Nephron (organoid): ENCODE measurements at regions not wholly inside any gene's neighbourhood (a gene's known extent, or its start where the extent isn't known, plus 50 kb on each side); places are given as distances from the start of the nearest gene placed in this dataset.

Experiments used
- H3K27ac Mint-ChIP-seq, 3 experiments: 2 replicates each; pipeline ENCODE4 v1.8.0; 2020; ENCODE audit warnings: mixed read lengths in 3 of 3, mild to moderate bottlenecking in 2 of 3, moderate library complexity in 1 of 3
- H3K27me3 Mint-ChIP-seq: 2 replicates; pipeline ENCODE4 v1.8.0; 2021; ENCODE audit warnings: low read depth, mild to moderate bottlenecking, moderate library complexity, mixed read lengths
- H3K36me3 Mint-ChIP-seq: 2 replicates; pipeline ENCODE4 v1.8.0; 2020; ENCODE audit warnings: low read depth, mixed read lengths
- H3K4me1 Mint-ChIP-seq: 2 replicates; pipeline ENCODE4 v1.8.0; 2020; ENCODE audit warnings: mixed read lengths
- H3K4me3 Mint-ChIP-seq, 3 experiments: 2 replicates each; pipeline ENCODE4 v1.8.0; 2020; ENCODE audit warnings: mild to moderate bottlenecking in 3 of 3, mixed read lengths in 3 of 3, moderate library complexity in 2 of 3
- H3K9me3 Mint-ChIP-seq: 2 replicates; pipeline ENCODE4 v1.8.0; 2020; ENCODE audit warnings: mixed read lengths
- CTCF ChIP-seq, 3 experiments: fragments of 200-600 bp; sonication (generic); IDR thresholded peaks; one replicate each; pipeline ENCODE4 v1.5.0; 2021; ENCODE audit warnings: antibody characterized with exemption in 3 of 3; ENCODE audit not compliant: unreplicated experiment in 3 of 3

- Mint-ChIP-seq H3K27me3 (peaks cover 28% of the 10 kb centered on the region), H3K27ac (no peak overlapping the region), H3K4me3 (no peak overlapping the region), H3K9me3 (peaks cover 4% of the 10 kb centered on the region), H3K36me3 (no peaks in the 10 kb centered on the region), H3K4me1 (no peaks in the 10 kb centered on the region)
- no peak for TF ChIP-seq CTCF (IDR thresholded peaks at IDR 0.05; ENCODE audit: unreplicated experiment in 3 of 3)
These were observed 56.6 kb upstream of the CCL2 start for GRCh38 chr17:34198519-34198918.

- TF ChIP-seq CTCF (IDR thresholded peaks at IDR 0.05; ENCODE audit: unreplicated experiment in 3 of 3) = no peak
- H3K27ac Mint-ChIP-seq = no peak overlapping the region
- no peak overlapping the region for H3K4me3 Mint-ChIP-seq
- H3K27me3 Mint-ChIP-seq = peaks cover 28% of the 10 kb centered on the region
- peaks cover 4% of the 10 kb centered on the region for H3K9me3 Mint-ChIP-seq
- H3K4me1 Mint-ChIP-seq = no peaks in the 10 kb centered on the region
- H3K36me3 Mint-ChIP-seq = no peaks in the 10 kb centered on the region
These were observed 55.6 kb upstream of the CCL2 start for GRCh38 chr17:34199454-34199853.

GRCh38 chr17:34199932-34200534, 55.1 kb upstream of the CCL2 start:
- Mint-ChIP-seq H3K9me3 (peaks cover 6% of the 10 kb centered on the region), H3K27me3 (peaks cover 28% of the 10 kb centered on the region), H3K36me3 (no peaks in the 10 kb centered on the region), H3K4me3 (no peak overlapping the region), H3K4me1 (no peaks in the 10 kb centered on the region), H3K27ac (no peak overlapping the region)
- TF ChIP-seq CTCF (IDR thresholded peaks at IDR 0.05; ENCODE audit: unreplicated experiment in 3 of 3) = peak; percentile 100

GRCh38 chr17:34201225-34201624, 53.9 kb upstream of the CCL2 start:
- Mint-ChIP-seq H3K27me3 (peaks cover 28% of the 10 kb centered on the region), H3K4me3 (no peak overlapping the region), H3K27ac (no peak overlapping the region), H3K9me3 (peaks cover 6% of the 10 kb centered on the region), H3K36me3 (no peaks in the 10 kb centered on the region), H3K4me1 (no peaks in the 10 kb centered on the region)
- no peak for TF ChIP-seq CTCF (IDR thresholded peaks at IDR 0.05; ENCODE audit: unreplicated experiment in 3 of 3)

GRCh38 chr17:34201767-34202166, 53.3 kb upstream of the CCL2 start:
- H3K9me3 Mint-ChIP-seq = peaks cover 6% of the 10 kb centered on the region
- TF ChIP-seq CTCF (IDR thresholded peaks at IDR 0.05; ENCODE audit: unreplicated experiment in 3 of 3) = no peak

GRCh38 chr17:34203018-34203638, 52.0 kb upstream of the CCL2 start:
- no peak overlapping the region for H3K4me3 Mint-ChIP-seq
- no peak overlapping the region for H3K27ac Mint-ChIP-seq

More at GRCh38 chr17:34201767-34202166, 53.3 kb upstream of the CCL2 start:
- Mint-ChIP-seq H3K27ac (no peak overlapping the region), H3K27me3 (peaks cover 28% of the 10 kb centered on the region), H3K36me3 (no peaks in the 10 kb centered on the region), H3K4me1 (no peaks in the 10 kb centered on the region), H3K4me3 (no peak overlapping the region)

More at GRCh38 chr17:34203018-34203638, 52.0 kb upstream of the CCL2 start:
- H3K36me3 Mint-ChIP-seq = no peaks in the 10 kb centered on the region
- peaks cover 28% of the 10 kb centered on the region for H3K27me3 Mint-ChIP-seq
- H3K4me1 Mint-ChIP-seq = peaks cover 5% of the 10 kb centered on the region
- no peak for TF ChIP-seq CTCF (IDR thresholded peaks at IDR 0.05; ENCODE audit: unreplicated experiment in 3 of 3)
- peaks cover 6% of the 10 kb centered on the region for H3K9me3 Mint-ChIP-seq
